H9 (cell line): ENCODE measurements at regions not wholly inside any gene's neighbourhood (a gene's known extent, or its start where the extent isn't known, plus 50 kb on each side); places are given as distances from the start of the nearest gene placed in this dataset.
A peak's percentile ranks its signal among the peaks of the same experiment; 100 is the strongest.

ENCODE experiments used
- DNase-seq: peaks from one replicate; pipeline ENCODE4 v3.0.0-alpha.2; 2017
- H2AFZ ChIP-seq: one replicate; pipeline ENCODE4 v1.6.1; 2013; ENCODE audit warnings: mild to moderate bottlenecking, low read length, control low read depth, moderate library complexity
- H2AK5ac ChIP-seq: 2 replicates; pipeline ENCODE4 v1.6.1; 2013; ENCODE audit warnings: low read length, control low read depth, mixed read lengths; ENCODE audit not compliant: insufficient read length
- H2BK120ac ChIP-seq: one replicate; pipeline ENCODE4 v1.6.1; 2013; ENCODE audit warnings: low read depth, mild to moderate bottlenecking, low read length, control low read depth, inconsistent platforms; ENCODE audit not compliant: poor library complexity, severe bottlenecking
- H2BK12ac ChIP-seq: 2 replicates; pipeline ENCODE4 v1.6.1; 2013; ENCODE audit warnings: low read length, control low read depth, mixed read lengths, low read depth; ENCODE audit not compliant: insufficient read length
- H2BK15ac ChIP-seq: 2 replicates; pipeline ENCODE4 v1.6.1; 2013; ENCODE audit warnings: low read depth, low read length, control low read depth
- H2BK20ac ChIP-seq: one replicate; pipeline ENCODE4 v1.6.1; 2013; ENCODE audit warnings: low read depth, mild to moderate bottlenecking, low read length, control low read depth, inconsistent platforms; ENCODE audit not compliant: poor library complexity, severe bottlenecking
- H2BK5ac ChIP-seq: 2 replicates; pipeline ENCODE4 v1.6.1; 2013; ENCODE audit warnings: low read length, control low read depth, mixed read lengths; ENCODE audit not compliant: insufficient read length
- H3K14ac ChIP-seq: 2 replicates; pipeline ENCODE4 v1.6.1; 2013; ENCODE audit warnings: low read length, control low read depth; ENCODE audit not compliant: insufficient read depth
- H3K18ac ChIP-seq: 2 replicates; pipeline ENCODE4 v1.6.1; 2013; ENCODE audit warnings: low read depth, mild to moderate bottlenecking, mixed read lengths, low read length, control low read depth; ENCODE audit not compliant: insufficient read length
- H3K23ac ChIP-seq: 2 replicates; pipeline ENCODE4 v1.6.1; 2013; ENCODE audit warnings: low read length, control low read depth, mixed read lengths, low read depth; ENCODE audit not compliant: insufficient read length
- H3K23me2 ChIP-seq: 2 replicates; pipeline ENCODE4 v1.6.1; 2013; ENCODE audit warnings: low read depth, mild to moderate bottlenecking, mixed read lengths, low read length, control low read depth; ENCODE audit not compliant: insufficient read length, poor library complexity, severe bottlenecking
- H3K27ac ChIP-seq: 2 replicates; pipeline ENCODE4 v1.5.1; 2013; ENCODE audit warnings: low read length, control low read depth, mixed read lengths, low read depth; ENCODE audit not compliant: insufficient read length
- H3K27me3 ChIP-seq: 2 replicates; pipeline ENCODE4 v1.6.1; 2013; ENCODE audit warnings: low read length, control low read depth, inconsistent platforms; ENCODE audit not compliant: insufficient read depth
- H3K4ac ChIP-seq: 2 replicates; pipeline ENCODE4 v1.6.1; 2013; ENCODE audit warnings: low read depth, mild to moderate bottlenecking, control low read depth, inconsistent platforms, low read length, moderate library complexity
- H3K4me1 ChIP-seq: 2 replicates; pipeline ENCODE4 v1.6.1; 2013; ENCODE audit warnings: low read length, control low read depth, inconsistent platforms; ENCODE audit not compliant: insufficient read depth
- H3K4me2 ChIP-seq: 2 replicates; pipeline ENCODE4 v1.6.1; 2013; ENCODE audit warnings: low read length, control low read depth, mixed read lengths; ENCODE audit not compliant: insufficient read length, insufficient read depth
- H3K56ac ChIP-seq: 2 replicates; pipeline ENCODE4 v1.6.1; 2013; ENCODE audit warnings: low read depth, mild to moderate bottlenecking, mixed read lengths, low read length, control low read depth; ENCODE audit not compliant: insufficient read length
- H3K79me1 ChIP-seq: 2 replicates; pipeline ENCODE4 v1.6.1; 2013; ENCODE audit warnings: low read depth, mild to moderate bottlenecking, moderate library complexity, low read length, control low read depth, inconsistent platforms; ENCODE audit not compliant: insufficient read depth, poor library complexity, severe bottlenecking
- H3K79me2 ChIP-seq: 2 replicates; pipeline ENCODE4 v1.6.1; 2013; ENCODE audit warnings: low read length, control low read depth, inconsistent platforms; ENCODE audit not compliant: insufficient read depth
- H3K9ac ChIP-seq: 2 replicates; pipeline ENCODE4 v1.6.1; 2013; ENCODE audit warnings: low read length, control low read depth, mixed read lengths; ENCODE audit not compliant: insufficient read length; ENCODE audit errors: extremely low read depth
- H3K9me3 ChIP-seq: one replicate; pipeline ENCODE4 v1.6.1; 2013; ENCODE audit warnings: low read depth, low read length, inconsistent platforms; ENCODE audit not compliant: control insufficient read depth
- H3T11ph ChIP-seq: one replicate; pipeline ENCODE4 v1.6.1; 2013; ENCODE audit warnings: mild to moderate bottlenecking, low read length, control low read depth, inconsistent platforms
- H4K20me1 ChIP-seq: one replicate; pipeline ENCODE4 v1.6.1; 2013; ENCODE audit not compliant: control insufficient read depth, insufficient read length, insufficient read depth
- H4K5ac ChIP-seq: 2 replicates; pipeline ENCODE4 v1.6.1; 2013; ENCODE audit warnings: low read depth, mild to moderate bottlenecking, mixed read lengths, low read length, control low read depth; ENCODE audit not compliant: insufficient read length
- H4K8ac ChIP-seq: replicated peaks from 2 replicates; pipeline ENCODE4 v1.6.1; 2013; ENCODE audit warnings: low read length, control low read depth, mixed read lengths, low read depth; ENCODE audit not compliant: insufficient read length
- H4K91ac ChIP-seq: 2 replicates; pipeline ENCODE4 v1.6.1; 2013; ENCODE audit warnings: low read depth, mild to moderate bottlenecking, moderate library complexity, mixed read lengths, low read length, control low read depth; ENCODE audit not compliant: insufficient read length
- H3K27ac Mint-ChIP-seq, 3 experiments: 2 replicates in 2 of 3; 3 replicates in 1 of 3; pipeline ENCODE4 v1.8.0; 2020 to 2021; ENCODE audit warnings: mixed read lengths in 3 of 3, mild to moderate bottlenecking in 1 of 3, moderate library complexity in 1 of 3
- H3K27me3 Mint-ChIP-seq: 2 replicates; pipeline ENCODE4 v1.8.0; 2021; ENCODE audit warnings: low read depth, mild to moderate bottlenecking, moderate library complexity, mixed read lengths
- H3K36me3 Mint-ChIP-seq, 3 experiments: 2 replicates in 2 of 3; 3 replicates in 1 of 3; pipeline ENCODE4 v1.8.0; 2020 to 2021; ENCODE audit warnings: low read depth in 3 of 3, mixed read lengths in 3 of 3; ENCODE audit not compliant: insufficient read depth in 1 of 3
- H3K4me1 Mint-ChIP-seq, 2 experiments: 2 replicates each; pipeline ENCODE4 v1.8.0; 2020; ENCODE audit warnings: mixed read lengths in 2 of 2
- H3K4me3 Mint-ChIP-seq, 2 experiments: 2 replicates in 1 of 2; 3 replicates in 1 of 2; pipeline ENCODE4 v1.8.0; 2020 to 2021; ENCODE audit warnings: mild to moderate bottlenecking in 2 of 2, mixed read lengths in 2 of 2, moderate library complexity in 1 of 2
- H3K9me3 Mint-ChIP-seq, 2 experiments: 2 replicates in 1 of 2; 3 replicates in 1 of 2; pipeline ENCODE4 v1.8.0; 2020; ENCODE audit warnings: mild to moderate bottlenecking in 2 of 2, mixed read lengths in 2 of 2, moderate library complexity in 1 of 2
- CTCF ChIP-seq: fragments of 200-600 bp; sonication (generic); conservative IDR thresholded peaks from 3 replicates; pipeline ENCODE4 v1.8.0; 2021; ENCODE audit warnings: antibody characterized with exemption, mild to moderate bottlenecking
- WGBS: extraction: QIAGEN DNeasy Blood & Tissue Kit; methylation state at CpG from one replicate; pipeline ENCODE4 v1.1.7; 2013; ENCODE audit warnings: missing lambda C conversion rate, low lambda C conversion rate, mixed read lengths; ENCODE audit not compliant: insufficient read length; ENCODE audit errors: extremely low coverage; 5-methylcytosine and 5-hydroxymethylcytosine counted together

- Histone ChIP-seq H3K4me1 (peaks cover 2% of the 10 kb centered on the region; the same call in 1 of the 2 replicates), H3K14ac (no peak overlapping the region), H2BK12ac (no peak overlapping the region), H2AK5ac (no peak overlapping the region), H4K20me1 (no peaks in the 10 kb centered on the region), H2AFZ (no peak overlapping the region), H3K27ac (no peak overlapping the region), H3K9ac (no peak overlapping the region), H3K56ac (no peak overlapping the region), H3K79me1 (no peaks in the 10 kb centered on the region), H3K23me2 (no peaks in the 10 kb centered on the region), H3K4me2 (no peak overlapping the region), H3K4ac (no peak overlapping the region), H3K27me3 (no peaks in the 10 kb centered on the region), H2BK20ac (no peak overlapping the region), H3K79me2 (no peaks in the 10 kb centered on the region), H3K18ac (no peak overlapping the region), H3K23ac (no peak overlapping the region), H2BK5ac (no peak overlapping the region), H3T11ph (no peak overlapping the region), H2BK15ac (no peak overlapping the region), H4K5ac (no peak overlapping the region), H4K8ac (no peak overlapping the region), H4K91ac (no peak overlapping the region), H3K9me3 (no peaks in the 10 kb centered on the region), H2BK120ac (no peak overlapping the region)
- DNase-seq, result no peak
- Mint-ChIP-seq H3K27ac (0 out of 7 replicates have a peak overlapping the region, but pooled peaks of 1 of the 3 experiments have one; percentile 10), H3K36me3 (peaks cover 0 to 14% (median 4%) of the 10 kb centered on the region in 3 experiments; a peak in 2 of 7 replicates), H3K4me3 (no peak overlapping the region), H3K4me1 (peaks cover 14 to 17% of the 10 kb centered on the region in 2 experiments), H3K9me3 (peaks cover 0 to 12% of the 10 kb centered on the region in 2 experiments; a peak in 3 of 5 replicates), H3K27me3 (no peaks in the 10 kb centered on the region)
- no CpG with 5 or more reads among the region's 8 CpGs for WGBS
- TF ChIP-seq CTCF, result no peak
Observed at GRCh38 chr6:20033697-20034407, 178.4 kb downstream of the MBOAT1 start.
